ENCODE measurements at regions not wholly inside any gene's neighbourhood (a gene's known extent, or its start where the extent isn't known, plus 50 kb on each side); places are given as distances from the start of the nearest gene placed in this dataset.

GRCh38 chr10:125363791-125364190 lies 203.4 kb upstream of the CTBP2 start (continued):
- no peak for TF ChIP-seq CTCF (IDR thresholded peaks at IDR 0.05 in 2 of 3, conservative IDR thresholded peaks at IDR 0.05 in 1 of 3; ENCODE audit: borderline replicate concordance in 1 of 3, insufficient read depth in 1 of 3, low read depth in 2 of 3, low read length in 2 of 3)
- no peak for TF ChIP-seq ZBTB33 (IDR thresholded peaks at IDR 0.05; ENCODE audit: extremely low read depth, insufficient replicate concordance, low read length)
- no peak for TF ChIP-seq FOSL1 (IDR thresholded peaks at IDR 0.05; ENCODE audit: low read depth)
- no peak for TF ChIP-seq EGR1 (IDR thresholded peaks at IDR 0.05; ENCODE audit: low read depth)
- TF ChIP-seq ZNF274 (IDR thresholded peaks at IDR 0.05; ENCODE audit: low read depth, low read length), result no peak
- TF ChIP-seq SP1 (IDR thresholded peaks at IDR 0.05; ENCODE audit: low read depth), result no peak
- TF ChIP-seq ZFX (IDR thresholded peaks at IDR 0.05), result no peak

- intact Hi-C loops (cut with micrococcal nuclease), result no loop called here
- H3K79me2 ChIP-seq (ENCODE audit: insufficient read depth, low read length), result no peaks in the 10 kb centered on the region
- no peaks in the 10 kb centered on the region for H3K36me3 ChIP-seq (ENCODE audit: control insufficient read depth in 1 of 2, insufficient read depth in 2 of 2, low read length in 2 of 2)
- H4K20me1 ChIP-seq (ENCODE audit: insufficient read depth), result no peaks in the 10 kb centered on the region
- 0 out of 2 replicates have a peak, but pooled peaks cover 5% of the 10 kb centered on the region for H3K9me2 ChIP-seq (ENCODE audit: insufficient read depth)
- DNase-seq (ENCODE audit: low read depth, low spot score) (no peak), ATAC-seq (no peak)
- H3K9me3 ChIP-seq (ENCODE audit: control insufficient read depth in 1 of 2, insufficient read depth in 1 of 2, low read depth in 1 of 2, low read length in 2 of 2), result no peaks in the 10 kb centered on the region
- no peaks in the 10 kb centered on the region for H3K4me1 ChIP-seq (ENCODE audit: control insufficient read depth in 1 of 2, insufficient read depth in 2 of 2, low read length in 2 of 2)
- ChIA-PET CTCF (no interaction called here), RAD21 (ENCODE audit: low non-redundant PET in 1 of 2, low total read pairs in 2 of 2, uncharacterized antibody in 2 of 2, unreplicated experiment in 2 of 2) (interaction anchor here in 1 of 2 experiments (0.6 kb wide), 1 partner anchor 1518 kb away, joined by 3 read pairs; no protein-coding TSS in a partner anchor), POLR2A (interaction anchor here (1.0 kb wide), 1 partner anchor 10 kb away, joined by 3 read pairs; no protein-coding TSS in a partner anchor)
- no peak overlapping the region for H3K27ac ChIP-seq (ENCODE audit: low read depth, low read length)
- no peak overlapping the region for H3K9ac ChIP-seq (ENCODE audit: low read length)
- no peak overlapping the region for H3K4me2 ChIP-seq (ENCODE audit: low read length)
- TF ChIP-seq ATF3 (IDR thresholded peaks at IDR 0.05) (no peak), SRF (IDR thresholded peaks at IDR 0.05; ENCODE audit: low read depth) (no peak), TCF7L2 (IDR thresholded peaks at IDR 0.05; ENCODE audit: borderline replicate concordance, extremely low read depth, insufficient read depth, insufficient read length) (no peak), POLR2A (IDR thresholded peaks at IDR 0.05; ENCODE audit: borderline replicate concordance, extremely low read depth, insufficient read depth, insufficient read length) (no peak), MAX (IDR thresholded peaks at IDR 0.05) (no peak), EZH2phosphoT487 (IDR thresholded peaks at IDR 0.05; ENCODE audit: borderline replicate concordance) (no peak)
- no peak overlapping the region for H2AFZ ChIP-seq (ENCODE audit: low read depth, low read length, poor library complexity, severe bottlenecking)
- BruUV-seq (replicated peaks), result no TSS peak
- no peaks in the 10 kb centered on the region for H3K27me3 ChIP-seq (ENCODE audit: insufficient read depth, low read length)
- no peak overlapping the region for H3K4me3 ChIP-seq (replicated peaks in 1 of 2; ENCODE audit: low read depth in 1 of 2, low read length in 2 of 2)
Measured at GRCh38 chr10:125362950-125363349, 202.6 kb upstream of the CTBP2 start.

Data from HCT116 (cell line).